Prostate gland (tissue), 2 donors: ENCODE measurements at regions not wholly inside any gene's neighbourhood (a gene's known extent, or its start where the extent isn't known, plus 50 kb on each side); places are given as distances from the start of the nearest gene placed in this dataset.

Experiments used
- DNase-seq: peaks from one replicate; pipeline ENCODE4 v3.0.0-alpha.2; 2019; ENCODE audit warnings: low spot score
- H3K27ac ChIP-seq, 2 donors: fragments of 200-600 bp; sonication (generic); 2 replicates each; pipeline ENCODE4 v1.5.1; 2017 to 2019
- H3K27me3 ChIP-seq: fragments of 200-600 bp; sonication (generic); replicated peaks from 2 replicates; pipeline ENCODE4 v1.5.1; 2019; ENCODE audit not compliant: insufficient read depth
- H3K36me3 ChIP-seq, 2 donors: fragments of 200-600 bp; sonication (generic); 1 replicate in 1 of 2; 2 replicates in 1 of 2; pipeline versions ENCODE4 v1.5.1 to v1.8.1; 2017 to 2019
- H3K4me1 ChIP-seq: fragments of 200-600 bp; sonication (generic); replicated peaks from 2 replicates; pipeline ENCODE4 v1.5.1; 2019
- H3K4me3 ChIP-seq, 2 donors: fragments of 200-600 bp; sonication (generic); 2 replicates each; pipeline ENCODE4 v1.5.1; 2017 to 2019
- H3K9me3 ChIP-seq: fragments of 200-600 bp; sonication (generic); 2 replicates; pipeline ENCODE4 v1.5.1; 2017
- CTCF ChIP-seq, 4 experiments: fragments of 200-600 bp in 2 of 4; fragments of 450-650 bp in 2 of 4; sonication (generic) in 2 of 4; IDR thresholded peaks; 1 replicate in 3 of 4; 2 replicates in 1 of 4; pipeline ENCODE4 v1.5.1; 2016 to 2019; ENCODE audit warnings: antibody characterized with exemption in 4 of 4, mild to moderate bottlenecking in 2 of 4, moderate library complexity in 2 of 4
- POLR2A ChIP-seq: fragments of 450-650 bp; IDR thresholded peaks from one replicate; pipeline ENCODE4 v1.6.1; 2016; ENCODE audit warnings: antibody characterized with exemption, mild to moderate bottlenecking
- POLR2AphosphoS5 ChIP-seq: sonication (generic); formaldehyde crosslinking; IDR thresholded peaks from one replicate; pipeline ENCODE4 v1.6.1; 2017; ENCODE audit warnings: antibody characterized with exemption
- WGBS: methylation state at CpG from one replicate; pipeline ENCODE4 v1.1.5; 2018; 5-methylcytosine and 5-hydroxymethylcytosine counted together
- intact Hi-C: fragments of 100-400 bp; cut with DNase I; formaldehyde crosslinking; loops from one replicate; pipeline ENCODE4 v1.14.2; 2022

GRCh38 chr14:85878874-85879273 lies 348.9 kb downstream of the FLRT2 start:
- TF ChIP-seq POLR2AphosphoS5 (no peak), CTCF (IDR thresholded peaks at IDR 0.05) (no peak), POLR2A (no peak)

GRCh38 chr14:85873006-85873405 lies 343.1 kb downstream of the FLRT2 start:
- no peak overlapping the region for H3K4me3 ChIP-seq
- DNase-seq = no peak
- no peaks in the 10 kb centered on the region for H3K36me3 ChIP-seq
- H3K4me1 ChIP-seq = no peaks in the 10 kb centered on the region
- 85% methylated on average over 6 of the region's 6 CpGs for WGBS
- no peaks in the 10 kb centered on the region for H3K9me3 ChIP-seq
- intact Hi-C loops = no loop called here
- TF ChIP-seq CTCF (IDR thresholded peaks at IDR 0.05) = no peak
- TF ChIP-seq POLR2AphosphoS5 = no peak
- no peak for TF ChIP-seq POLR2A
- no peak overlapping the region for H3K27ac ChIP-seq
- no peaks in the 10 kb centered on the region for H3K27me3 ChIP-seq

More at GRCh38 chr14:85878874-85879273, 348.9 kb downstream of the FLRT2 start:
- H3K4me3 ChIP-seq = no peak overlapping the region
- H3K9me3 ChIP-seq = no peaks in the 10 kb centered on the region
- no peaks in the 10 kb centered on the region for H3K27me3 ChIP-seq
- H3K27ac ChIP-seq = no peak overlapping the region
- no peaks in the 10 kb centered on the region for H3K4me1 ChIP-seq
- H3K36me3 ChIP-seq = no peaks in the 10 kb centered on the region
- intact Hi-C loops = no loop called here
- DNase-seq = no peak
- 89% methylated on average over 7 of the region's 7 CpGs for WGBS

GRCh38 chr14:85867450-85867849 lies 337.5 kb downstream of the FLRT2 start:
- H3K27me3 ChIP-seq = no peaks in the 10 kb centered on the region
- intact Hi-C loops = no loop called here
- no peak overlapping the region for H3K4me3 ChIP-seq
- WGBS = 80% methylated on average over 4 of the region's 4 CpGs
- TF ChIP-seq POLR2A (no peak), POLR2AphosphoS5 (no peak), CTCF (IDR thresholded peaks at IDR 0.05) (no peak)
- H3K36me3 ChIP-seq = no peaks in the 10 kb centered on the region
- no peaks in the 10 kb centered on the region for H3K4me1 ChIP-seq
- H3K27ac ChIP-seq = no peak overlapping the region
- no peak for DNase-seq
- H3K9me3 ChIP-seq = no peaks in the 10 kb centered on the region

- Histone ChIP-seq H3K36me3 (no peaks in the 10 kb centered on the region), H3K27me3 (no peaks in the 10 kb centered on the region), H3K4me3 (no peak overlapping the region), H3K9me3 (no peaks in the 10 kb centered on the region), H3K27ac (no peak overlapping the region), H3K4me1 (no peaks in the 10 kb centered on the region)
- DNase-seq = no peak
- no peak for TF ChIP-seq POLR2A
- no peak for TF ChIP-seq POLR2AphosphoS5
- intact Hi-C loops = no loop called here
- 94% methylated on average over 3 of the region's 3 CpGs for WGBS
These were observed 335.8 kb downstream of the FLRT2 start for GRCh38 chr14:85865701-85866100.

GRCh38 chr14:85858634-85859033 lies 328.7 kb downstream of the FLRT2 start:
- WGBS = 58% methylated on average over 2 of the region's 2 CpGs
- no peak for DNase-seq
- no peak overlapping the region for H3K4me3 ChIP-seq
- TF ChIP-seq CTCF (IDR thresholded peaks at IDR 0.05) = no peak
- no peak for TF ChIP-seq POLR2AphosphoS5
- TF ChIP-seq POLR2A = no peak
- H3K4me1 ChIP-seq = no peaks in the 10 kb centered on the region
- no peaks in the 10 kb centered on the region for H3K36me3 ChIP-seq
- H3K9me3 ChIP-seq = no peaks in the 10 kb centered on the region
- no peaks in the 10 kb centered on the region for H3K27me3 ChIP-seq
- intact Hi-C loops = no loop called here
- H3K27ac ChIP-seq = no peak overlapping the region
